GM13976 (cell line): ENCODE measurements at regions not wholly inside any gene's neighbourhood (a gene's known extent, or its start where the extent isn't known, plus 50 kb on each side); places are given as distances from the start of the nearest gene placed in this dataset.

Source experiments
- DNase-seq: peaks from one replicate; pipeline ENCODE4 v3.0.0; 2012; ENCODE audit warnings: low spot score
- CTCF ChIP-seq: IDR thresholded peaks from 2 replicates; pipeline ENCODE4 v1.5.1; 2012; ENCODE audit warnings: borderline replicate concordance, mild to moderate bottlenecking; ENCODE audit not compliant: insufficient read depth; ENCODE audit errors: extremely low read depth, missing control alignments, control extremely low read depth
- in situ Hi-C: fragments of 300-500 bp; cut with MboI; formaldehyde crosslinking; loops from one replicate; pipeline ENCODE4 v1.12.0; 2022; ENCODE audit warnings: low sequenced_read_pairs, mixed read lengths, inconsistent platforms; ENCODE audit not compliant: unreplicated experiment

- TF ChIP-seq CTCF: no peak
- DNase-seq: no peak
- in situ Hi-C loops: no loop called here
These were observed 195.6 kb upstream of the ELL2 start for GRCh38 chr5:96157077-96157780.

GRCh38 chr5:96155147-96155546, 193.5 kb upstream of the ELL2 start:
- in situ Hi-C loops: no loop called here
- TF ChIP-seq CTCF: no peak
- no peak for DNase-seq

GRCh38 chr5:96151891-96152290, 190.2 kb upstream of the ELL2 start:
- in situ Hi-C loops: no loop called here
- no peak for TF ChIP-seq CTCF
- no peak for DNase-seq

GRCh38 chr5:96150007-96150406, 188.4 kb upstream of the ELL2 start:
- TF ChIP-seq CTCF: no peak
- in situ Hi-C loops: no loop called here
- DNase-seq: no peak

- no peak for TF ChIP-seq CTCF
- DNase-seq: no peak
- in situ Hi-C loops: no loop called here
These were observed 187.9 kb upstream of the ELL2 start for GRCh38 chr5:96149546-96149945.

- in situ Hi-C loops: no loop called here
- DNase-seq: no peak
- no peak for TF ChIP-seq CTCF
These were observed 187.4 kb upstream of the ELL2 start for GRCh38 chr5:96149021-96149420.
